T-helper 1 cell treated with Interleukin-12 subunit alpha and Interleukin-12 subunit beta and Interleukin-4 antibody, amounts not matched to agents 30 ng/mL and 1 ng/mL, for 36 hours (primary cell): ENCODE measurements at regions not wholly inside any gene's neighbourhood (a gene's known extent, or its start where the extent isn't known, plus 50 kb on each side); places are given as distances from the start of the nearest gene placed in this dataset.
"Not testable (repeated sequence)": the region's sequence is repeated elsewhere in the genome, so short reads cannot be mapped to it uniquely, and the experiment has no call there.

Source experiments
- intact Hi-C: fragments of 100-400 bp; cut with micrococcal nuclease; formaldehyde crosslinking; loops from one replicate; pipeline ENCODE4 v1.15.1; 2024

DNA sequence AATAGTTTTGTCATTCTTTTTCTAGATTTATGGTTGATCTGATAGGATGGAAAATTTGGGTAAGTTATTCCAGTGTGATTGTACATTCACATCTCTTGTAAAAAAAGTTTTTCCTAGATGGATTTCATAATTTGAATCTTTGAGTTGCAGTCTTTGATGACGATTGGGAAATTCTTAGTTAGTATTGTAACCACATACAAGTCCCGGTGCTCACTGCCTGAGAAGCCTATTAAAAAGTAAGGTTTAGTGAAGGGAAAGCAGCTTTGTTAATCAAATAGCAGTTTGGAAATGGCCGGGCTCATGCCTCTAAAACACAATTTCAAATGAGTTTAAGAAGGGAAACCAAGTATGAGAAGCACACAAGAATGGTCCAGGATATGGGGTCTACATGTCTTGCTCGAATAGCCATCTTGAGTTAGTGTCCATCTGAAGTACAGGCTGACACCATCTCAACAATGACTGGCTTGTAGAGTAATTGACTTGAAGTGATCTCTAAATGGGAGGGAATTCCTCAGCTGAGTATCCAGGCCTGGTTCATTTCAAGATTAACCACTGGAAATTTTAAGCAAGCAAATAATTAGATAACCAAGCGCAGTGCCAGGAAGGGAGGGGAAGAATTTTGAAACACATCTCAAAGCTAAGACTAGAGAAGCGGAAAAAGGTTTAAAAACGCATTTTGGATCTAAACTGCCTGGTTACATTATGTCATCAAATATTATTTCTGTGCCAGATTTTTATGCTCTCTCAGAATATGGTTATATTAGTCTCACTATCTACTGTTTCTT, 1145.6 kb upstream of the MIR17HG start:
- intact Hi-C loops, result no loop called here

DNA sequence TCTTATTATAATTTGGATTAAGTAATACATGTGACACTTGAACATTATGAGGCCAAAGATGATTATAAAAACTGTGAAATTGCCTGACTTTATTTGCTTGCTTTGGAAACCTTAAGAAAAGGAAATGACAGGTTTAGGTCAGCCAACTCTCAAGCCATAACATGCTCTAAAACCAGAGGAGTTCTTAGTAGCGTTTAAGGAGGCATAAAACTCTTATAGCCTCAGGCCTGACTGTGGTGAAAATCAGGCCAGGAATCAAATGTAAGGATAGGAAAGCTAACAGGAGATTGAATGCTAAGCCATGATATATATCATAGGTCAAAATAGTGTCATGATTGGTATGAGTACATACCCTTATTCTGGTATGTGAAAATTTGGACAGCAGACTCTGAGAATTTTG, 1142.4 kb upstream of the MIR17HG start:
- intact Hi-C loops, result no loop called here

DNA sequence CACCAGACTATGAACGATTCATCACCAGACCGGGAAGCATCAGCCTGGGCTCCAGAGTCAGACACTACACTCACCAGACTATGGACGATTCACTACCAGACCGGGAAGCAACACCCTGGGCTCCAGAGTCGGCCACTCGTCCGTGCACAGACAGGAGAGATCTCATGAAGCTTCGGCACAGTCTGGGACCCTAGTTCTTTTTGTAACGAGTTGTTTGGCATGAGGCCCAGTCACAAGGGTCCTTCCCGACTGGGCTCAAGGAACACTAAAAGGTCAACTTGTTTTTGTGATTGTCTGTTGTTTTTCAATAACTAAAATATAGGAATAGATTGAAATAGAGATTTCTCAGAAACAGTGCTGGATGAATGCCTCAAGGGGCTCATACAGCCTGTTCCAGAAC, 1141.6 kb upstream of the MIR17HG start:
- intact Hi-C loops, result no loop called here

DNA sequence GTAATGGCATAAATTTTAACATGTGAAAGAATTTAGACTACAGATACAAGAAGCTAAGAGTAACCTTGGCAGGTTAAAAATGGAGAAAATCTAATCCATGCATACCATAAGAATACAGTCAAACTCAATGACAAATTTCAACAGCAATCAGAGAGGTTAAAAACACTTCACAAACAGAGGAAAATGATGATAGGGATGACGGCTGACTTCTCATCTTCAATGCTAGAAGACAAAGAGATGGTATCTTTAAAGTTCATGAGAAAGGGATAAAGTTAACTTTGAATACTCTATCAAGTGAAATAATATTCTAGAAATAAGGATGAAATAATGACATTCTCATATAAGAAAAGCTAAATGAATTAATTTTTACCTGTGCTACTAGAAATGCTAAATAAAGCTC, 1130.2 kb upstream of the MIR17HG start:
- intact Hi-C loops, result no loop called here

DNA sequence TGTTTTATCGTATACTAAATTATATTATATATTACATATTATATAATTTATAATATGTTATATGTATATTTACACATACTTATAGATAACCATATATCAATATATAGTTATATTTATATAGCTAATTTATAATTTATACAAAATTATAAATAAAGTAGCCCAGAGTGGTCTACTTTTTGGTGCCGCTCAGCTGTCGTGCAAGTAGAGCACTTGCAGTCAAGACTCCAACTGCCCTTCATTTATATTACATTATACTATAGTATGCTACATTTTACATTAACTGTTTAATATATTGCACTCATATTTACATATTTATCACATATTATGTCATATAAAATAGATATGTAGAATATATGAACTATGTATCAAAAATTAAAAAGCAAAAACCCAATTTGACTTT, 1124.7 kb upstream of the MIR17HG start:
- intact Hi-C loops, result no loop called here

DNA sequence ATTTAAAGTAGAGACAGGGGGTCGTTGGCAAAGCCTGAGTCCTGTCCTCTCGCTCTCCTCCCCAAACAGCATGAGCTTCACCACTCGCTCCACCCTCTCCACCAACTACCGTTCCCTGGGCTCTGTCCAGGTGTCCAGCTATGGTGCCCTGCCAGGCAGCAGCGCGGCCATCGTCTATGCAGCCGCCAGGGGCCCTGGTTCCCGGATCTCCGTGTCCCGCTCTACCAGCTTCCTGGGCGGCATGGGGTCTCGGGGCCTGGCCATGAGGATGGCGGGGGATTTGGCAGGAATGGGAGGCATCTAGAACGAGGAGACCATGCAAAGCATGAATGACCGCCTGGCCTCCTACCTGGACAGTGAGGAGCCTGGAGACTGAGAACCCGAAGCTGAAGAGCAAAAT, 1117.2 kb upstream of the MIR17HG start:
- intact Hi-C loops, result no loop called here

DNA sequence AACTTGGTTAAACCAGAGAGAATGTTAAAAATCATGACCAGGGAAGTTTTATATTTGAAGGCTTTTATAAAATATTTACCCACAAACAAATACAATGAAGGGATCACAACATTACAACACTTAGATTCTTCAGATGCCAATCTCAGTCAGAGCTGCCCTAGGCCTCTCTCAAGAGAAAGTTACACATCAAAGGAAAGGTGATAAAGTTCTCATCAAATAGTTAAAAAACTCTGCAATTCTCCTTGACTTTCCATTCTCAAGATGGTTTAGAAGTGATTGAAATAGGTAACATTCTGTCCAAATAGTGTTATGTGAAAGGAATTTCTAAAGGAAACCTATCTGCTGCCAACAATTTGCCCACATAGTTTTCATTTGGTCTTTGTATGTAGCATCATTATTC, 1115.2 kb upstream of the MIR17HG start:
- intact Hi-C loops, result no loop called here

DNA sequence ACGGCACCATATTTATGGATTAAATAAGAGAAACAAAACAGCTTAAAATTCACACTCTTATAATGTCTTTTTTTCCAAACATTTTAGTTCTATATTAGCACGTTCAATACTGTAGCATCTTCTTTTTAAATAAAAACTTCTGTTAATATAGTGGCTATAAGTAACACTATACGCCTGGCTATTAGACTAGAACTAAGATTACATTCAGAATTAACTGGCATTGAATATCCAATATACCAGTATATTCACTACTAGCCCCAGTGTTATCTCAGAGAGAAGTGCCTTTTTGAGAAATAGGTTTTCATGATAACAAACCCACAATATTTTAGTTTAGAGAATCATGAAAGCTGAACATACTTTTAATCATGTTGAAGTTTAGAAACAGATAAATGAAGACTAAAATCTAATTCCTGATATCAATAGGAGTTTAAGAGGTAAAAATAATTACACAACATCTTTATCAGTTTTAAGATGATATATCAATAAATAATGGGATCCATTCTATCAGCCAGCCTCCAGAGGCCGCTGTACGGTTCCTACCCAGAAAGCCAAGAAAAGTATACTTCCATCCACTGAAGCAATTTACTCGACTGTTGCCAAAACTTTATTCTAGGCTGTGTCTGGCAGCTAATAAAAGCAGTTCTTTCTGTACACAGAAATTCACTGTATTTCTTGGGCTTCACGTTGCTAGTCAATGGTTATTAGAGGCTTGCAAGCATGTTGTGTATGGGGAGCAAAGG, 1113.4 kb upstream of the MIR17HG start:
- intact Hi-C loops, result no loop called here

DNA sequence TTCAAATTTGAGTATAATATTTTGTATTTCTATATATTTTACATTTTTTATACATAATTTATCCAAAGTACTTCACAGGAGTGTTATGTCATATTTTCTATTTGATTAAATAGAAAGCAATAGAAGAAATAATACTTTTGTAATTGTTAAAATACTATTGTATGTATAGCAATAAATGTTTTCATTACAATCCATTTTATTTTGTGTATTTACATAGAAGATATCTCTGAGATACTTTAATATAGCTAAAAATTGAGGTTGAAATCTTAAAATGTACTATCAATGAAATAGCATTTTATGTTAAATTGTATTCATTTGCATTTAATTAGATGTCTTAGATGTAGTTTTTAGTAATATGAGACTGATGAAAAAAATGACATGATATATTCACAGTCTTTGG, 1109.6 kb upstream of the MIR17HG start:
- intact Hi-C loops, result no loop called here

DNA sequence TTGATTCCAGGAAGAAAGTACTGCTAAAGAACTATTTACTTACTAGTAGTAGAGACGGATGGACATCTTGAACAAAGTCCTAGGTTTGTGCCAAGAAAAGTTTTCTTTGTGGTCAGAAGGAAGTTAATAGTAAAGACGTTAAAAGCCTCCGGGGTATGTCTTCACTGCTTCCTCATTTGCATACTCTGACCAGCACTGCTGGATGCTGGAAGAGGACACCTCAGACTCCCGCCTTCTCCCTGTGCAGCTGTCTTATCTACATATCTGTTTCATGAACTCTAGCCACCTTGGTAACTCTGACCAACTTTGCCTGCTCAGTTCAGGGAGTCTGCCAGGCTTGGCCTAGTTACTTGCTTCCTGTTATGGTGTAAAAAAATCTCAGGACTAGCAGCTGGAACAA, 1109.1 kb upstream of the MIR17HG start:
- intact Hi-C loops, result no loop called here

DNA sequence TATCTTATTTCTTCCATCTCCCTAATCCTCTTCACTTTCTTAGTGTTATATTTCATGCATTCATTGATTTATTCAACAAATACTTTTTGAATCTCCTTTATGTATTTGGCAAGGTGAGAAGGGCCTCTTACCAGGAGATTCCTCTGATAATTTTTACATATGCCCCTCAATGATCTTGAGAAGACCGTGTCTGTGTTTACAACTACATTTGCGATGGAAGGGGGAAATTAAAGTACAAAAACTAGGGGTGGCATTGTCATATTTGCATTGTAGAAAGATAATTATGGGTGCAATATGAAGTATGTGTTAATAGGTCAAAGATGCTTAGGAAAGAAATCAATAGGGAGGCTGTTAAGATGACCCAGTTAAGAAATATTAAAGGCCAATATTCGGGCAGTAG, 1108.4 kb upstream of the MIR17HG start:
- intact Hi-C loops, result no loop called here

DNA sequence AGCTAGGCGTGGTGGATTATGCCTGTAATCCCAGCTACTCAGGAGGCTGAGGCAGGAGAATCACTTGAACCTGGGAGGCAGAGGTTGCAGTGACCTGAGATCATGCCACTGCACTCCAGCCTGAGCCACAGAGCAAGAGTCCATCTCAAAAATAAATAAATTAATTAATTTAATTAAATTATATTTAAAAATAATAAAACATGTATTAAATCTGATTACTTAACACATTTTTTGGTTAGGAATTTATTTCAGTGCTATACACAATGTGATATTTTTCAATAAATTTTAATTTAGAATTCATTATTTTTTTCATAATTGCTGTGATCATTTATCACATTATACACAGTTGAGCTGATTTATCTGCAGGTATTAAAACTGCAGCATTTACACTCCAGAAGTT, 1101.5 kb upstream of the MIR17HG start:
- intact Hi-C loops, result no loop called here

DNA sequence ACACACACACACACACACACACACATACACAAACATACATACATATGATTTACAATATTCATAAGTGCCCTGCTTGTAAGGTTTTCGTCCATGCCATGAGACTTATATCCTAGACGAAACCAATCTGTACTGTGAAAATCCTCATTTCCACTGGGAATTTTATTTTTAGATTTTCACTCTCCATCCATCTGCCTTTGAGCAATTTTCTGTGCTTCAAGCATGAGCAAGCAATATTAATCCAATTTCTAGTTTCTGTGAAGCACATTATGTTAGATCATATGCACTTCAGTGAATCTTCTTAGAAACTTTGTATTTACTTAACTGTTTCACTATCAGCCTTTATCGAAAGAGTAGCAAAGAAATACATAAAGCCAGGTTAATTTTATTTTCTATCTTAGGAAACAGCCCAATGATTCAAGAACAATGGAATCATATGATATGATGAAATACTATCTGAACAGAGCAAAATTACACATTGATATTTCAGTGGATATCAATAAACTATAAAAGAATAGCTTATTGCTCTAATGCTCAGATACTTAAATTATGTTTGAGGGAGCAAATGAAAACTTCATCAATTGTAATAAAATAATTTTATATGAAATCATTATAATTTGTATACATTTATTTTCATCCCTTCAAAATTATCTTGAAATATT, 1100.7 kb upstream of the MIR17HG start:
- intact Hi-C loops, result no loop called here

DNA sequence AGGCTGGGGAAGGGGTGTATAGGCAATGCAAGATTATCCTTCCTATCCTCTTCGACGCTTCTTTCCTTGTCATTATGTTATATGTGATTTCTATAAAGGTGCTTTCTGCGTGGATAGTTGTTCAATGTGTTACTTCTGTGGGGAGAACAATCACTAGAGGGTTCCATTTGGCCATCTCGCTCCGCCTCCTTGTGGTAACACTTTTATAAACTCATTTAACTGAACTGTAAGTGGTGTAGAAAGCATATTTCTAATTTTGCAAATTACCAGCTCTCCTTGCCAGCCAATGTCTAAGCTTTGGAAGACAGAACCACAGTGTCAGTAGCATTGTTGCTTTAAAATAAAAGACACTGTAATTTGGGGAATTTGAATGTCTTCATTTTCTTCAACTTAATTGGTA, 1093.7 kb upstream of the MIR17HG start:
- intact Hi-C loops, result no loop called here

DNA sequence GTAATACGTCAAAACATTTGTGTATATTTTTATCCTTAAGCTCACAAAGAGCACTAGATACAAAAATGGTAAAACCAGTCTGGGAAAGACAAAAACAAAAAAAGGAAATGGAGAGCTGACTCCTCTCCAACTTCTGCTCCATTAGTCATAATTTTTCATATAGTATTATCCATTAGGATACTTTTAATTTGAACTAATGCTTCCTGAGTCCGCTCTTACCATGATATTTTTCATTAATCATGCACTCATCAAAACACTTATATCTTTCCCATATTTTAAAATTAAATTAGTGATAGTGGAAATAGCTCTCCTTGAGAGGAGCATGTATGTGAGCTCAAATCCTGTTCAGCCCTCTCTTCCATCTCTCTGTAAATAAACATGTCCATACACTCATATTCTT, 1093.0 kb upstream of the MIR17HG start:
- intact Hi-C loops, result no loop called here

DNA sequence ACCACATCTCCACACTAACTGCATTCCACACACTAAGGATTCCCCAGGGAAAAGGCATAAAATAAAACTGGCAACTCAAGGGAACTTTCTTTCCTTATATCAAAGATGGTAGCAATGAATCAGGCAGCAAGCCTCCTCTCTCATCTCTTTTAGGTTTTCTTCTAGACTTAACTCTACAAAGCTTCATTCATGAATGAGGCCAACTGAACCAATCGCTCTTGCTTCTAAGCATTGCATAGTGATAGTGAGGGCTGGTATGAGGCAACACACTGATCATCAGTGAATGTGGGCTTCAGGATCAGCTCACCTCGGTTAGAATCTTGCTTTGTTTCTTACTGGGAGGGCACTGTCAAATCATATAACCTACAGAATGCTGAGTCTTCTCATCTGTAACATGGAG, 1090.7 kb upstream of the MIR17HG start:
- intact Hi-C loops, result no loop called here

DNA sequence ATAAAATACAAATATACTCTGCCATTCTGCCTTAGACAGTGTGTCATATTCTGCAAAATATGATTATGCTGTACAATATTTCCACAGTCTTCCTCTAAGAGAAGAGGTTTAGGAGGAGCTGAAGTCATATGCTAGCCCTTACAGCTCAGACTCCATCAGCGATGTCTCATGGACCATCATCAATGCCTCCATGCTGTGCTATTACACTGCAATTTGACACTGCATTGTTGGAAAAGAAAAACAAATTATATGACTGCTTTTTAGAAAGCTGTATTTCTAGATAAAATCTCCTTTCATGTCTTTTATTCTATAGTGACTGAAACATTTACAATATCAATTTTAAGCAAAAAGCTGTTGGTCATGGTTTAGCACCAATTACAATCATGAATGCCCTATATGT, 1089.4 kb upstream of the MIR17HG start:
- intact Hi-C loops, result no loop called here

DNA sequence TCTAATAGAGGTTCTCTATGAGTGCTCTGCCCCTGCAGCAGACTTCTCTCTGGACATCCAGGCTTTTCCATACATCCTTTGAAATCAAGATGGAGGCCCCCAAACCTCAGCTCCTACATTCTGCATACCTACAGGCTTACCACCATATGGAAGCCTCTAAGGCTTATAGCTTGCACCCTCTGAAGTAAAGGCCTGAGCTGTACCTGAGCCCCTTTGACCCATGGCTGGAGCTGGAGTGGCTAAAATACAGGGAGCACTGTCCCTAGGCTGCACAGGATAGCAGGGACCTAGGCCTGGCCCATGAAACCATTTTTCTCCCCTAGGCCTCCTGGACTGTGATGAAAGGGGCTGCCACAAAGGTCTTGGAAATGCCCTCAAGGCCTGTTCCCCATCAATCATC, 1086.1 kb upstream of the MIR17HG start:
- intact Hi-C loops, result no loop called here

DNA sequence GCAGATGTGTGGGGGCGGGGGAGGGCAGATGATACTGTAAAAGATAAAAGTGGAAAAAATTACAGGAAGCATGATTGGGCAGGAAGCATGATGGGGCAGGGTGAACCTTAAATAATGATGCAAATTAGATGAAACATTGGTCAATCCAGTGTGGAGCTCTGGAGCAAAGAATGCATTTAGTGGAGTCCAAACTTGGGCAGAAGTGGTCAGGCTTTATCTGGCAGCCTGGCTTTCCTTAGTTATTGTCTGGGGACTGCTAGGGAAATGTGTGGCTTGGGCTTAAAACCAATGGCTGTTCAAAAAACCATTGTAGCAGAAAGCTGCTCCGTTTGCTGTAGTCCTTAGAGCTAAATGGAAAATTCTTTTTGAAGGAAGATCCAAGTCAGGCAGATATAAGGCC, 1077.3 kb upstream of the MIR17HG start:
- intact Hi-C loops, result no loop called here

DNA sequence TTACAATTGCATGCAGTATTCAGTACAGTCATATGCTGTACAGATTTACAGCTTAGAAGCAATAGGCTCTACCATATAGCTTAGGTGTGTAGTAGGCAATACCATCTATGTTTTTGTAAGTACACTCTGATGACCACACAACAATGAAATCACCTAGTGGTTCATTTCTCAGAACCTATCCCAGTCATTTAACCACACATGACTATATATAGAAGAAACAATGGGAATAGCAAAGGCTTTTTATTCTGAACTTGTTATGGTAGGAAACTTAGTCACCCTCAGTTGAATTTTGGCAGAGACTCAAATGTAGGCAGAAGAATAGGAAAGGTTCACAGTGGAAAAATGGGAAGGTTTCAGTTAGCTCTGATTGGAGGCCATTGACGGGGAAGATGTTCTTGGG, 1075.1 kb upstream of the MIR17HG start:
- intact Hi-C loops, result no loop called here

DNA sequence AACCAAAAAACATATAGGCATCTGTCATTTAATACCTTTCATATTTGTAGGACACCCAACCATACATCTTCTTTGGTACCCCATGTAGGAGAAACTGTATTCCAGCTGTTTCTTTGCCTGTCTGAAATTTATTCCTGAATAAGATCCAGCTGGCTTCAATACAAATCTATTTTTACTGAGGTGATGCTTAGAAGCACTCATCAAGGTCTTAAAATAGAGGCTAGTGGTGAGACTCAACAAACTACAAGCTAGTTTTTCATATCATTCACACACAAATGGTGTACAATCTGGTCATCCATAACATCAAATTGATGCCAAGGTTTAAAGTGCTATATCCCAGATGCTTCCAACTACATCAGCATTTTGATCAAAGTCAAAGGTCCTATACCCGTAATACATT, 1071.3 kb upstream of the MIR17HG start:
- intact Hi-C loops, result no loop called here

DNA sequence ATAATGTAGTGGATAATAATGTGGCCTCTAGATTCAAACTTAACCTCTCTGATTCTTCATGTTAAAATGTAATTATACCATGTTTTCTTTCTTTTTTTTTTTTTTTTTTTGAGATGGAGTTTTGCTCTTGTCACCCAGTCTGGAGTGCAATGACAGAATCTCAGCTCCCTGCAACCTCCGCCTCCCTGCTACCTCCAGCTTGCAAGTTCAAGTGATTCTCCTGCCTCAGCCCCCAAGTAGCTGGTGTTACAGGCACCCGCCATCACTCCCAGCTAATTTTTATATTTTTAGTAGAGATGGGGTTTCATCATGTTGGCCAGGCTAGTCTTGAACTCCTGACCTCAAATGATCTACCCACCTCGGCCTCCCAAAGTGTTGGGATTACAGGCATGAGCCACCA, 1069.3 kb upstream of the MIR17HG start:
- intact Hi-C loops, result not testable (repeated sequence)

DNA sequence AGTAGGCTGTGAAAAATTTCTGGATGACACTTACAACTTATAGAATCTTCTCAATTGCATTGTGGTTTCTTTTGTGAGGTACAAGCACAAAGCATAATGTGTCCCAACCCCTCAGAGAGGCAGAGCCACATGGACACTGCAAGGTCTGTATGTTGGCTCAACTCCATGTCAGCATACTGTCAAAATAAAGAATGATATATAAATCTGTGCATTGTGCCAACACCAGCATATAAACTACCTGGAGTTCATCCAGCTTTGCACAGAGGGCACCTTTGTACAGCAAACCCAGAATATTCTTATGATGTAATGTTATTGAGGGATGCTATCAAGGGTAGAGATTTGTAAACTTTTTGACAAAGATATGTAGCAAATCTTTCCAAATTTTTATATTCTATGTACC, 1065.8 kb upstream of the MIR17HG start:
- intact Hi-C loops, result no loop called here
